Breast epithelium (tissue), 4 donors: ENCODE measurements at regions not wholly inside any gene's neighbourhood (a gene's known extent, or its start where the extent isn't known, plus 50 kb on each side); places are given as distances from the start of the nearest gene placed in this dataset.
"Not testable (repeated sequence)": the region's sequence is repeated elsewhere in the genome, so short reads cannot be mapped to it uniquely, and the experiment has no call there.

Experiments used
- DNase-seq, 2 donors: peaks; one replicate each; pipeline ENCODE4 v3.0.0-alpha.2; 2019; ENCODE audit warnings: low spot score in 2 of 2
- H3K27ac ChIP-seq, 2 donors: fragments of 200-600 bp; sonication (generic) in 1 of 2; one replicate each; pipeline ENCODE4 v1.5.1; 2016 to 2019; ENCODE audit warnings: mild to moderate bottlenecking in 1 of 2
- H3K27me3 ChIP-seq, 2 donors: fragments of 200-600 bp; sonication (generic) in 1 of 2; one replicate each; pipeline versions ENCODE4 v1.5.1 to v1.6.0; 2017 to 2019; ENCODE audit warnings: control low read depth in 1 of 2, mild to moderate bottlenecking in 1 of 2
- H3K36me3 ChIP-seq: fragments of 200-600 bp; one replicate; pipeline ENCODE4 v1.5.1; 2019
- H3K4me1 ChIP-seq, 2 donors: fragments of 200-600 bp; sonication (generic); one replicate each; pipeline ENCODE4 v1.5.1; 2016 to 2019; ENCODE audit warnings: control low read depth in 1 of 2
- H3K4me3 ChIP-seq, 3 donors: fragments of 200-600 bp; sonication (generic); 1 replicate in 2 of 3; 2 replicates in 1 of 3; pipeline ENCODE4 v1.5.1; 2016 to 2019; ENCODE audit warnings: mild to moderate bottlenecking in 3 of 3, moderate library complexity in 2 of 3
- H3K9me3 ChIP-seq, 2 donors: fragments of 200-600 bp; sonication (generic) in 1 of 2; one replicate each; pipeline ENCODE4 v1.5.1; 2016 to 2019; ENCODE audit warnings: control low read depth in 1 of 2
- CTCF ChIP-seq, 3 donors: fragments of 450-650 bp; IDR thresholded peaks; one replicate each; pipeline ENCODE4 v1.5.1; 2016 to 2017; ENCODE audit warnings: antibody characterized with exemption in 3 of 3, mild to moderate bottlenecking in 3 of 3, moderate library complexity in 3 of 3
- POLR2A ChIP-seq: fragments of 450-650 bp; IDR thresholded peaks from one replicate; pipeline ENCODE4 v1.6.1; 2016; ENCODE audit warnings: antibody characterized with exemption, mild to moderate bottlenecking, moderate library complexity
- POLR2AphosphoS5 ChIP-seq, 3 donors: sonication (generic); formaldehyde crosslinking; IDR thresholded peaks; one replicate each; pipeline ENCODE4 v1.6.1; 2017; ENCODE audit warnings: antibody characterized with exemption in 3 of 3
- intact Hi-C: fragments of 100-400 bp; cut with DNase I; formaldehyde crosslinking; loops from one replicate; pipeline ENCODE4 v1.15.1; 2023; ENCODE audit warnings: low total_unique reads

GRCh38 chr13:55654243-55654642 lies 1486.5 kb upstream of the PRR20A start:
- TF ChIP-seq POLR2AphosphoS5 (IDR thresholded peaks at IDR 0.05) = no peak
- TF ChIP-seq CTCF (IDR thresholded peaks at IDR 0.05) = no peak
- no peak for TF ChIP-seq POLR2A
- Histone ChIP-seq H3K4me1 (no peaks in the 10 kb centered on the region), H3K9me3 (no peaks in the 10 kb centered on the region), H3K4me3 (no peak overlapping the region), H3K27me3 (no peaks in the 10 kb centered on the region), H3K27ac (no peak overlapping the region), H3K36me3 (no peaks in the 10 kb centered on the region)
- no peak for DNase-seq
- intact Hi-C loops = no loop called here

GRCh38 chr13:55660264-55660663 lies 1480.5 kb upstream of the PRR20A start:
- H3K4me3 ChIP-seq, H3K36me3 ChIP-seq, H3K9me3 ChIP-seq, H3K27ac ChIP-seq, DNase-seq, H3K27me3 ChIP-seq, H3K4me1 ChIP-seq, intact Hi-C loops: not testable (repeated sequence)

- no peaks in the 10 kb centered on the region for H3K4me1 ChIP-seq
- no peak overlapping the region for H3K4me3 ChIP-seq
- intact Hi-C loops = no loop called here
- H3K9me3 ChIP-seq = no peaks in the 10 kb centered on the region
- no peak overlapping the region for H3K27ac ChIP-seq
- TF ChIP-seq CTCF (IDR thresholded peaks at IDR 0.05) (no peak), POLR2AphosphoS5 (IDR thresholded peaks at IDR 0.05) (no peak), POLR2A (no peak)
- H3K36me3 ChIP-seq = no peaks in the 10 kb centered on the region
- no peak for DNase-seq
- H3K27me3 ChIP-seq = no peaks in the 10 kb centered on the region
Measured at GRCh38 chr13:55660851-55661250, 1479.9 kb upstream of the PRR20A start.

GRCh38 chr13:55661505-55661904 lies 1479.2 kb upstream of the PRR20A start:
- H3K4me1 ChIP-seq = no peaks in the 10 kb centered on the region
- no peaks in the 10 kb centered on the region for H3K9me3 ChIP-seq
- H3K27me3 ChIP-seq = no peaks in the 10 kb centered on the region
- H3K4me3 ChIP-seq = no peak overlapping the region
- DNase-seq = no peak
- no peaks in the 10 kb centered on the region for H3K36me3 ChIP-seq
- no peak overlapping the region for H3K27ac ChIP-seq
- intact Hi-C loops = no loop called here
- TF ChIP-seq CTCF (IDR thresholded peaks at IDR 0.05) = no peak
- no peak for TF ChIP-seq POLR2A
- TF ChIP-seq POLR2AphosphoS5 (IDR thresholded peaks at IDR 0.05) = no peak

- DNase-seq = no peak
Measured at GRCh38 chr13:55664178-55664577, 1476.5 kb upstream of the PRR20A start.

More at GRCh38 chr13:55664178-55664577, 1476.5 kb upstream of the PRR20A start:
- H3K4me1 ChIP-seq = no peaks in the 10 kb centered on the region
- no peaks in the 10 kb centered on the region for H3K9me3 ChIP-seq
- intact Hi-C loops = no loop called here
- H3K4me3 ChIP-seq = no peak overlapping the region
- TF ChIP-seq POLR2A = no peak
- no peak for TF ChIP-seq POLR2AphosphoS5 (IDR thresholded peaks at IDR 0.05)
- TF ChIP-seq CTCF (IDR thresholded peaks at IDR 0.05) = no peak
- no peak overlapping the region for H3K27ac ChIP-seq
- no peaks in the 10 kb centered on the region for H3K27me3 ChIP-seq
- H3K36me3 ChIP-seq = no peaks in the 10 kb centered on the region
